ENCODE measurements at regions not wholly inside any gene's neighbourhood (a gene's known extent, or its start where the extent isn't known, plus 50 kb on each side); places are given as distances from the start of the nearest gene placed in this dataset.

- Histone ChIP-seq H3K27me3 (ENCODE audit: control insufficient read depth, insufficient read depth, low read length) (peaks cover 3% of the 10 kb centered on the region), H3K4me1 (ENCODE audit: control insufficient read depth, insufficient read depth, low read length) (no peaks in the 10 kb centered on the region), H3K4me3 (ENCODE audit: low read length) (no peak overlapping the region), H3K27ac (ENCODE audit: low read depth, low read length) (no peak overlapping the region), H3K9ac (ENCODE audit: low read length) (no peak overlapping the region), H3K36me3 (ENCODE audit: control insufficient read depth, insufficient read depth, low read length) (no peaks in the 10 kb centered on the region)
These were observed 238.3 kb downstream of the MATN1 start for GRCh38 chr1:30485072-30485471.

GRCh38 chr1:30484668-30485067 lies 238.7 kb downstream of the MATN1 start:
- Histone ChIP-seq H3K9ac (ENCODE audit: low read length) (no peak overlapping the region), H3K27ac (ENCODE audit: low read depth, low read length) (no peak overlapping the region), H3K4me1 (ENCODE audit: control insufficient read depth, insufficient read depth, low read length) (no peaks in the 10 kb centered on the region), H3K27me3 (ENCODE audit: control insufficient read depth, insufficient read depth, low read length) (peaks cover 3% of the 10 kb centered on the region), H3K4me3 (ENCODE audit: low read length) (no peak overlapping the region), H3K36me3 (ENCODE audit: control insufficient read depth, insufficient read depth, low read length) (no peaks in the 10 kb centered on the region)

GRCh38 chr1:30479575-30479974 lies 243.8 kb downstream of the MATN1 start:
- Histone ChIP-seq H3K4me1 (ENCODE audit: control insufficient read depth, insufficient read depth, low read length) (no peaks in the 10 kb centered on the region), H3K9ac (ENCODE audit: low read length) (no peak overlapping the region), H3K27ac (ENCODE audit: low read depth, low read length) (no peak overlapping the region), H3K36me3 (ENCODE audit: control insufficient read depth, insufficient read depth, low read length) (no peaks in the 10 kb centered on the region), H3K4me3 (ENCODE audit: low read length) (no peak overlapping the region), H3K27me3 (ENCODE audit: control insufficient read depth, insufficient read depth, low read length) (no peaks in the 10 kb centered on the region)

DNA sequence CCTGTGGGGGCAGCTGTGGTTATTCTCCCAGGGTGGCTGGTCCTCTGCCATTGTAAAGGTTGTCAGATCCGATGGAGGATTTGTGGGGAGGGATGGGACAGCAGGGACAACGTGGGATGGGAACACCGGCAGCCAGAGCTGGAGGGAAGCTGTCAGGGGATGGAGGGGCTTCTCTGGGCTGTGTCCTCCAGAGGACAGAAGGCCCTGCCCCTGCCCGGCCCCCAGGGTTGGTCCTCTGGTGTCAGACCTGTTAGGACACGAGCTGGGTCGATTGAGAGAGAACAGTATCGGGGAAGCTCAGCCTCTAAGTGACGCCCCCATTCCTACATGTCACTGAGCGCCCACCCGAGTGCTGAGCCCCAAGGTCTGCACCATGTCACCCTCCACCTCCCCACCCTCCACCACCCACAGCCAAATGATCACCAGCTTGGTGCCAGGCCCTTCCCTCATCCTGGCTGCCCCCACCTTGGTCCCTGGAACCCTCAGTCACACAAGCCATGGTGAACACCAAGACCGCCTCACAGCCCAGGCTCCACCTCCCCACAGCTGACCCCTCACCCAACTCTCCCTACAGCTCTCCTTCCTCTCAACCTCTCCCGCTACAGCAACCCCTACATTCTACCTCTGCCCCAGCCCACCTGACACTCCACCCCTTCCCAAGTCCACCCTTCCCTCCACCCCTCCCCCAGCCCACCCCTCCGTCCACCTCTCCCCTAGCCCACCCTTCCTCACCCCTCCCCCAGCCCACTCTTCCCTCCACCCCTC lies 244.4 kb downstream of the MATN1 start:
- H3K27me3 ChIP-seq (ENCODE audit: control insufficient read depth, insufficient read depth, low read length): no peaks in the 10 kb centered on the region
- H3K36me3 ChIP-seq (ENCODE audit: control insufficient read depth, insufficient read depth, low read length): no peaks in the 10 kb centered on the region
- H3K27ac ChIP-seq (ENCODE audit: low read depth, low read length): no peak overlapping the region
- no peaks in the 10 kb centered on the region for H3K4me1 ChIP-seq (ENCODE audit: control insufficient read depth, insufficient read depth, low read length)
- H3K4me3 ChIP-seq (ENCODE audit: low read length): no peak overlapping the region
- H3K9ac ChIP-seq (ENCODE audit: low read length): no peak overlapping the region

GRCh38 chr1:30478283-30478682 lies 245.1 kb downstream of the MATN1 start:
- no peaks in the 10 kb centered on the region for H3K4me1 ChIP-seq (ENCODE audit: control insufficient read depth, insufficient read depth, low read length)
- H3K9ac ChIP-seq (ENCODE audit: low read length): no peak overlapping the region
- H3K27ac ChIP-seq (ENCODE audit: low read depth, low read length): no peak overlapping the region
- no peak overlapping the region for H3K4me3 ChIP-seq (ENCODE audit: low read length)
- no peaks in the 10 kb centered on the region for H3K27me3 ChIP-seq (ENCODE audit: control insufficient read depth, insufficient read depth, low read length)
- H3K36me3 ChIP-seq (ENCODE audit: control insufficient read depth, insufficient read depth, low read length): no peaks in the 10 kb centered on the region

DNA sequence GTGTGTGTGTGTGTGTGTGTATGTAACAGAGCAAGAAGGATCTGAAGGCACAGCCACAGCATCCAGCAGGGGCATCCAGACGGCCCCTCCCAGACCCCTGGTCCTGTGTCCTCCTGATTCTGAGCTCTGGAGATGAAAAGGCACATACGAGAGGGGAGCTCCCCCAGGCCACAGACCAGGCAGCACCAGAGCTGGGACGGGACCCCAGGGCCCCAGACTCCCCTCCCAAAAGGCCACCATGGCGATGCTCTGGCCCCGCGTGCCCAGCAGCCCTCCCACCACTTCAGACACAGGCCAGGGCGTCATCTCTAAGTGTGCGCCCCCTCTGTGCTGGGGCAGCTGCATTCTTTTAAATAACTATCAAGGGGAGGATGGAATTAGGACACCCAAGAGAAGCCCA lies 245.8 kb downstream of the MATN1 start:
- no peaks in the 10 kb centered on the region for H3K36me3 ChIP-seq (ENCODE audit: control insufficient read depth, insufficient read depth, low read length)
- no peaks in the 10 kb centered on the region for H3K4me1 ChIP-seq (ENCODE audit: control insufficient read depth, insufficient read depth, low read length)
- no peak overlapping the region for H3K4me3 ChIP-seq (ENCODE audit: low read length)
- H3K27ac ChIP-seq (ENCODE audit: low read depth, low read length): no peak overlapping the region
- no peak overlapping the region for H3K9ac ChIP-seq (ENCODE audit: low read length)
- no peaks in the 10 kb centered on the region for H3K27me3 ChIP-seq (ENCODE audit: control insufficient read depth, insufficient read depth, low read length)

GRCh38 chr1:30476911-30477459 lies 246.4 kb downstream of the MATN1 start:
- no peak overlapping the region for H3K9ac ChIP-seq (ENCODE audit: low read length)
- H3K27ac ChIP-seq (ENCODE audit: low read depth, low read length): no peak overlapping the region
- no peaks in the 10 kb centered on the region for H3K27me3 ChIP-seq (ENCODE audit: control insufficient read depth, insufficient read depth, low read length)
- no peak overlapping the region for H3K4me3 ChIP-seq (ENCODE audit: low read length)
- no peaks in the 10 kb centered on the region for H3K4me1 ChIP-seq (ENCODE audit: control insufficient read depth, insufficient read depth, low read length)
- H3K36me3 ChIP-seq (ENCODE audit: control insufficient read depth, insufficient read depth, low read length): no peaks in the 10 kb centered on the region

GRCh38 chr1:30476476-30476875 lies 246.9 kb downstream of the MATN1 start:
- Histone ChIP-seq H3K27me3 (ENCODE audit: control insufficient read depth, insufficient read depth, low read length) (no peaks in the 10 kb centered on the region), H3K27ac (ENCODE audit: low read depth, low read length) (no peak overlapping the region), H3K4me3 (ENCODE audit: low read length) (no peak overlapping the region), H3K9ac (ENCODE audit: low read length) (no peak overlapping the region), H3K36me3 (ENCODE audit: control insufficient read depth, insufficient read depth, low read length) (no peaks in the 10 kb centered on the region), H3K4me1 (ENCODE audit: control insufficient read depth, insufficient read depth, low read length) (no peaks in the 10 kb centered on the region)

- H3K27me3 ChIP-seq (ENCODE audit: control insufficient read depth, insufficient read depth, low read length): no peaks in the 10 kb centered on the region
- no peaks in the 10 kb centered on the region for H3K4me1 ChIP-seq (ENCODE audit: control insufficient read depth, insufficient read depth, low read length)
These were observed 247.4 kb downstream of the MATN1 start for GRCh38 chr1:30475966-30476365.

GRCh38 chr1:30475201-30475600 lies 248.2 kb downstream of the MATN1 start:
- H3K4me1 ChIP-seq (ENCODE audit: control insufficient read depth, insufficient read depth, low read length): no peaks in the 10 kb centered on the region
- H3K27ac ChIP-seq (ENCODE audit: low read depth, low read length): no peak overlapping the region
- no peaks in the 10 kb centered on the region for H3K36me3 ChIP-seq (ENCODE audit: control insufficient read depth, insufficient read depth, low read length)
- H3K9ac ChIP-seq (ENCODE audit: low read length): no peak overlapping the region
- H3K27me3 ChIP-seq (ENCODE audit: control insufficient read depth, insufficient read depth, low read length): no peaks in the 10 kb centered on the region
- H3K4me3 ChIP-seq (ENCODE audit: low read length): no peak overlapping the region

More at GRCh38 chr1:30475966-30476365, 247.4 kb downstream of the MATN1 start:
- no peak overlapping the region for H3K9ac ChIP-seq (ENCODE audit: low read length)
- H3K27ac ChIP-seq (ENCODE audit: low read depth, low read length): no peak overlapping the region
- H3K36me3 ChIP-seq (ENCODE audit: control insufficient read depth, insufficient read depth, low read length): no peaks in the 10 kb centered on the region
- H3K4me3 ChIP-seq (ENCODE audit: low read length): no peak overlapping the region

DNA sequence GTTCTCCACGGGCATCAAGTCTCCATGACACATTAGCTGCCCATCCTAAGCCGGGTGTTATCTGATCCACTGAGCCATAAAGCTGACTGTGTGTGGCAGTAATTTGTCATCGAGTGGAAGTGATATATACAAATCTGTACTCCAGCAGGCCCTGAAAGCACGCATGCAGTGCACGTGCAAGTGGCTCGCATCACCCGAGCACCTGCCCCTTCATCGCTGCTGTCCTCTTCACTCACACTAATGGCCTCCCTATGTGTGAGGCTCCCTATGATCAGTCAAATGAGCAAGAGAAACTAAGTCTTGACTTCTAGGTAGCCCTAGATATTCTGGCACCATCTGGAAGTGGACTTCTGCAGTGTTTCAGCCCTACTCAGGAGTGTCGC lies 248.6 kb downstream of the MATN1 start:
- Histone ChIP-seq H3K4me1 (ENCODE audit: control insufficient read depth, insufficient read depth, low read length) (no peaks in the 10 kb centered on the region), H3K27me3 (ENCODE audit: control insufficient read depth, insufficient read depth, low read length) (no peaks in the 10 kb centered on the region)

GRCh38 chr1:30473922-30474817 lies 249.2 kb downstream of the MATN1 start:
- no peak overlapping the region for H3K27ac ChIP-seq (ENCODE audit: low read depth, low read length)
- H3K4me1 ChIP-seq (ENCODE audit: control insufficient read depth, insufficient read depth, low read length): no peaks in the 10 kb centered on the region
- H3K4me3 ChIP-seq (ENCODE audit: low read length): no peak overlapping the region
- no peaks in the 10 kb centered on the region for H3K27me3 ChIP-seq (ENCODE audit: control insufficient read depth, insufficient read depth, low read length)
- H3K9ac ChIP-seq (ENCODE audit: low read length): no peak overlapping the region
- H3K36me3 ChIP-seq (ENCODE audit: control insufficient read depth, insufficient read depth, low read length): no peaks in the 10 kb centered on the region

More for the DNA sequence above, 248.6 kb downstream of the MATN1 start:
- Histone ChIP-seq H3K4me3 (ENCODE audit: low read length) (no peak overlapping the region), H3K36me3 (ENCODE audit: control insufficient read depth, insufficient read depth, low read length) (no peaks in the 10 kb centered on the region), H3K9ac (ENCODE audit: low read length) (no peak overlapping the region), H3K27ac (ENCODE audit: low read depth, low read length) (no peak overlapping the region)
